GM23248 (cell line): ENCODE measurements at regions not wholly inside any gene's neighbourhood (a gene's known extent, or its start where the extent isn't known, plus 50 kb on each side); places are given as distances from the start of the nearest gene placed in this dataset.
A peak's percentile ranks its signal among the peaks of the same experiment; 100 is the strongest.
"Not testable (repeated sequence)": the region's sequence is repeated elsewhere in the genome, so short reads cannot be mapped to it uniquely, and the experiment has no call there.

Source experiments
- DNase-seq: peaks from one replicate; pipeline ENCODE4 v3.0.0-alpha.2; 2015
- H2AFZ ChIP-seq: fragments of 200-600 bp; sonication (generic); 2 replicates; pipeline ENCODE4 v1.6.1; 2016; ENCODE audit warnings: antibody characterized with exemption
- H3F3A ChIP-seq: fragments of 200-600 bp; sonication (generic); 2 replicates; pipeline ENCODE4 v1.6.1; 2016; ENCODE audit warnings: mild to moderate bottlenecking, antibody characterized with exemption, mixed run types; ENCODE audit not compliant: insufficient read depth
- H3K27ac ChIP-seq: fragments of 200-600 bp; sonication (generic); 2 replicates; pipeline ENCODE4 v1.5.1; 2016; ENCODE audit warnings: mild to moderate bottlenecking
- H3K27me3 ChIP-seq: fragments of 200-600 bp; sonication (generic); replicated peaks from 2 replicates; pipeline ENCODE4 v1.6.1; 2016; ENCODE audit warnings: mild to moderate bottlenecking; ENCODE audit not compliant: insufficient read depth
- H3K36me3 ChIP-seq: fragments of 200-600 bp; sonication (generic); 2 replicates; pipeline ENCODE4 v1.6.1; 2016; ENCODE audit warnings: low read depth, mild to moderate bottlenecking
- H3K4me1 ChIP-seq: fragments of 200-600 bp; sonication (generic); 2 replicates; pipeline ENCODE4 v1.6.1; 2016; ENCODE audit warnings: mild to moderate bottlenecking; ENCODE audit not compliant: insufficient read depth
- H3K4me2 ChIP-seq: fragments of 200-600 bp; sonication (generic); one replicate; pipeline ENCODE4 v1.6.1; 2016; ENCODE audit warnings: mild to moderate bottlenecking; ENCODE audit not compliant: unreplicated experiment
- H3K4me3 ChIP-seq: fragments of 200-600 bp; sonication (generic); 2 replicates; pipeline ENCODE4 v1.5.1; 2016; ENCODE audit warnings: mild to moderate bottlenecking
- H3K79me2 ChIP-seq: fragments of 200-600 bp; sonication (generic); 2 replicates; pipeline ENCODE4 v1.6.1; 2016; ENCODE audit warnings: mild to moderate bottlenecking; ENCODE audit not compliant: insufficient read depth
- H3K9ac ChIP-seq: fragments of 200-600 bp; sonication (generic); 2 replicates; pipeline ENCODE4 v1.6.1; 2016; ENCODE audit warnings: mild to moderate bottlenecking
- H3K9me2 ChIP-seq: fragments of 200-600 bp; sonication (generic); 2 replicates; pipeline ENCODE4 v1.6.1; 2016; ENCODE audit warnings: mixed run types, mild to moderate bottlenecking, moderate library complexity; ENCODE audit not compliant: insufficient read depth
- H3K9me3 ChIP-seq: fragments of 200-600 bp; sonication (generic); one replicate; pipeline ENCODE4 v1.6.1; 2017; ENCODE audit warnings: low read depth
- H4K20me1 ChIP-seq: fragments of 200-600 bp; sonication (generic); 2 replicates; pipeline ENCODE4 v1.6.0; 2016; ENCODE audit not compliant: insufficient read depth
- EZH2 ChIP-seq: fragments of 200-600 bp; sonication (generic); IDR thresholded peaks from 2 replicates; pipeline ENCODE4 v1.6.1; 2018; ENCODE audit warnings: antibody characterized with exemption, mild to moderate bottlenecking; ENCODE audit not compliant: insufficient read depth, poor library complexity, severe bottlenecking
- EZH2phosphoT487 ChIP-seq: fragments of 200-600 bp; sonication (generic); IDR thresholded peaks from 2 replicates; pipeline ENCODE4 v1.6.1; 2018; ENCODE audit warnings: antibody characterized with exemption, moderate library complexity, mild to moderate bottlenecking, low read depth; ENCODE audit not compliant: insufficient read depth
- WGBS, 2 experiments: methylation state at CpG; one replicate each; pipeline ENCODE4 v1.1.6; 2015 to 2017; ENCODE audit warnings: low lambda C conversion rate in 2 of 2, low coverage in 1 of 2; ENCODE audit errors: missing lambda C conversion rate in 2 of 2; 5-methylcytosine and 5-hydroxymethylcytosine counted together
- in situ Hi-C: fragments of 300-500 bp; cut with MboI; formaldehyde crosslinking; loops from 2 replicates; pipeline ENCODE4 v1.15.0; 2020

DNA sequence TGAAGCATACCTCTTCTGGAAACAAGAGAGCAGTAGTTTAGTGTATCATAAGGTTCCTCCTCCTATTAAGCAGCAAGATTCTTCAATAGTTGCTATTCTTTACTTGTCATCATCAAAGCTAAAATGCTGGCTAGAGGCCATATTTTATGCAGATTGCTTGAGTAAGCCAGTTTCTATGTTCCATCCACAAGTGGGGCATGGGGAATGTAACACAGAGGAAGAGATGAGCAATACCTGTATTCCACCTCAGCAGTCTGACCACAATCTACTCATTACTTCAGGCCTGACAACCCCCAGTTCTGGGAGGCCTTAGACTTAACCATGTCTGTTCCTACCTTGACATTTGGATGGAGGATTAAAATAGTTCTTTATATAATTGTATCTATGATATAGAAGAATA is 423.6 kb downstream of the BTG1 start:
- Histone ChIP-seq H3F3A (no peaks in the 10 kb centered on the region), H3K4me3 (no peak overlapping the region), H3K27me3 (no peaks in the 10 kb centered on the region), H2AFZ (no peak overlapping the region), H3K4me2 (no peak overlapping the region), H3K79me2 (no peaks in the 10 kb centered on the region), H3K9me3 (no peaks in the 10 kb centered on the region), H4K20me1 (no peaks in the 10 kb centered on the region), H3K4me1 (no peaks in the 10 kb centered on the region), H3K9me2 (no peaks in the 10 kb centered on the region), H3K9ac (no peak overlapping the region), H3K27ac (no peak overlapping the region), H3K36me3 (no peaks in the 10 kb centered on the region)
- in situ Hi-C loops: no loop called here
- DNase-seq: peak; percentile 1
- TF ChIP-seq EZH2phosphoT487 (no peak), EZH2 (no peak)

GRCh38 chr12:91721023-91721422 is 424.6 kb downstream of the BTG1 start:
- Histone ChIP-seq H3K4me2 (no peak overlapping the region), H4K20me1 (no peaks in the 10 kb centered on the region), H3K27me3 (no peaks in the 10 kb centered on the region), H3K9me3 (no peaks in the 10 kb centered on the region), H3F3A (no peaks in the 10 kb centered on the region), H3K4me1 (no peaks in the 10 kb centered on the region), H3K9me2 (no peaks in the 10 kb centered on the region), H3K79me2 (no peaks in the 10 kb centered on the region), H3K4me3 (no peak overlapping the region), H3K9ac (no peak overlapping the region), H3K27ac (no peak overlapping the region), H3K36me3 (no peaks in the 10 kb centered on the region), H2AFZ (no peak overlapping the region)
- 18 to 29% methylated on average over 3 of the region's 3 CpGs for WGBS, 2 experiments
- no peak for DNase-seq
- in situ Hi-C loops: no loop called here
- TF ChIP-seq EZH2: no peak
- TF ChIP-seq EZH2phosphoT487: no peak

- 90 to 92% methylated on average over 2 of the region's 2 CpGs for WGBS, 2 experiments
- no peaks in the 10 kb centered on the region for H4K20me1 ChIP-seq
- no peak overlapping the region for H3K9ac ChIP-seq
- H3K4me3 ChIP-seq: no peak overlapping the region
- TF ChIP-seq EZH2phosphoT487 (no peak), EZH2 (no peak)
- no peaks in the 10 kb centered on the region for H3F3A ChIP-seq
- H3K9me2 ChIP-seq: no peaks in the 10 kb centered on the region
- H3K9me3 ChIP-seq: no peaks in the 10 kb centered on the region
- in situ Hi-C loops: no loop called here
- no peak overlapping the region for H2AFZ ChIP-seq
- no peaks in the 10 kb centered on the region for H3K79me2 ChIP-seq
- H3K4me2 ChIP-seq: no peak overlapping the region
- no peaks in the 10 kb centered on the region for H3K27me3 ChIP-seq
- H3K4me1 ChIP-seq: no peaks in the 10 kb centered on the region
- H3K36me3 ChIP-seq: no peaks in the 10 kb centered on the region
- no peak for DNase-seq
- no peak overlapping the region for H3K27ac ChIP-seq
Measured at GRCh38 chr12:91718326-91718725, 427.3 kb downstream of the BTG1 start.

DNA sequence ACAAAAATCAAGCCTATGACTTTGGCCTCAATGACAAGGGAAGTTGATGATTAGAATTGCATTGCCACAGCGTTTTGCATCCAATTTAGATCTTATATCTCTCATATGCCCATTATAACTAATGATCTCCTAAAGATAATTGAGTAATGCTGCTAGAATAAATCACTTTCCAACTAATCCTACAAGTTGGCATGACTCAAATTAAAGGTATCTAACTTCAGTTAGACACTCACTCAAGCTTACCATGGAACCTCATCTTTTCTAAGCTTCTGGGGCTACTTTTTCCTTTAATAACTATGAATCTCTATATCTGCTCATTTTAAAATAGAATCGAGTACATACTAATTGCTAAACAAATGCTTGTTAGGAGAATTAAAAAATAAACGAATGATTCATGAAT is 427.8 kb downstream of the BTG1 start:
- TF ChIP-seq EZH2 (no peak), EZH2phosphoT487 (no peak)
- Histone ChIP-seq H3K9ac (no peak overlapping the region), H3K4me3 (no peak overlapping the region), H4K20me1 (no peaks in the 10 kb centered on the region), H3K79me2 (no peaks in the 10 kb centered on the region), H3K4me2 (no peak overlapping the region), H3K27me3 (no peaks in the 10 kb centered on the region), H3K36me3 (no peaks in the 10 kb centered on the region), H3K27ac (no peak overlapping the region), H3K9me2 (no peaks in the 10 kb centered on the region), H3K4me1 (no peaks in the 10 kb centered on the region), H3F3A (no peaks in the 10 kb centered on the region), H2AFZ (no peak overlapping the region), H3K9me3 (no peaks in the 10 kb centered on the region)
- in situ Hi-C loops: no loop called here
- DNase-seq: no peak
- 53 to 62% methylated on average over 3 of the region's 3 CpGs for WGBS, 2 experiments

DNA sequence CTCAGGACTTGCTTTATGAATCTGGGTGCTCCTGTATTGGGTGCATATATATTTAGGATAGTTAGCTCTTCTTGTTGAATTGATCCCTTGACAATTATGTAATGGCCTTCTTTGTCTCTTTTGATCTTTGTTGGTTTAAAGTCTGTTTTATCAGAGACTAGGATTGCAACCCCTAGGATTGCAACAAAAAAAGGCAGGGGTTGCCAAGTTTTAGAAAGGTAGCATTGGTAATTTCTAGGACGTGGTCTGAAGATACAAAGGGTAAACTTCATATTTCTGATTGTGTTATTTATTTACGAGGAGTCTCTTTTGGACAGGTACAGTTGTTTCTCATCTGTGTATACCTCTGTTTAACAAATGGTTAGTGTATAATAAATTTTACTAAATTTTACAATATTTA is 433.7 kb downstream of the BTG1 start:
- in situ Hi-C loops: not testable (repeated sequence)

More for the DNA sequence above, 433.7 kb downstream of the BTG1 start:
- not testable (repeated sequence) for H3K4me2 ChIP-seq, H4K20me1 ChIP-seq, H3K27ac ChIP-seq, DNase-seq, H3K4me1 ChIP-seq, H3K79me2 ChIP-seq, H3K9me2 ChIP-seq, H3K27me3 ChIP-seq, H2AFZ ChIP-seq, H3F3A ChIP-seq, H3K36me3 ChIP-seq, H3K9ac ChIP-seq, H3K9me3 ChIP-seq, H3K4me3 ChIP-seq
- WGBS, 2 experiments: 40 to 47% methylated on average over 2 of the region's 2 CpGs
